ENCODE measurements at regions not wholly inside any gene's neighbourhood (a gene's known extent, or its start where the extent isn't known, plus 50 kb on each side); places are given as distances from the start of the nearest gene placed in this dataset.

DNA sequence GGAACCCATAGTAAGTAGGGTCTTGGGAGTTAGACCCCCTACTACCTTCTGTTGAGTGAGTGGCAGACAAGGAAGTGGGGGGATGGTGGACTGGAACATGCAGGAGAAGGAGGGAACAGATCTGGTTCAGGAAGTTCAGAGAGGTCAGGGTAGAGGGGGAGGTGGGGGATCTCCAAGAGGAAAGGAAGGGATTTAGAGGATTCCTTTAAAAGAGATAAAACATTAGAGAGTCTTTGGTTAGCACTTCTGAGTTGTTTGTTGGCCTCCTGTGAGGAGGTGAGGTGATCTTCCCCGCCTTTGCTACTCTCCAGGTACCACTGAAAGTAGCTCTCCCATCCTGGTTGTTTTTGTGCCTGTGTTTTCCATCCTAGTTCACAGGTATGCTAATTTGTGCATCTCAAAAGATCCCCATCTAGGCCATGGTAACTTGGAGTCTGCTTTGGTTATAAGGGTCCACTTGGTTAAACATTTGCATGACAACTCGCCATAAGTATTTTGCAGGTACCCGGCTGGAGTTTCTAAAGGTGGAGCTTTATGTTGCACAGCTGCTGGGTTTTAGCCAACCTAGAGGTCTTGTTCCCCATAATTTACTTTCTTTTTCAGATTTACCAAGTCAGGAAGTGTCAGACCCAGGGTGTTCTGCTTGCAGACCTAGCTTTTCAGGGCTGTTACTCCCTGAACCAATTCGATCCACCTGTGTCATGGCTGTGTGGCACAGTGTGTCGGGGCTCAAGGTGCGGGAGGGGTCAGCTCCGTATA lies 79.3 kb upstream of the SORL1 start:
- TF ChIP-seq, protein P1, sequence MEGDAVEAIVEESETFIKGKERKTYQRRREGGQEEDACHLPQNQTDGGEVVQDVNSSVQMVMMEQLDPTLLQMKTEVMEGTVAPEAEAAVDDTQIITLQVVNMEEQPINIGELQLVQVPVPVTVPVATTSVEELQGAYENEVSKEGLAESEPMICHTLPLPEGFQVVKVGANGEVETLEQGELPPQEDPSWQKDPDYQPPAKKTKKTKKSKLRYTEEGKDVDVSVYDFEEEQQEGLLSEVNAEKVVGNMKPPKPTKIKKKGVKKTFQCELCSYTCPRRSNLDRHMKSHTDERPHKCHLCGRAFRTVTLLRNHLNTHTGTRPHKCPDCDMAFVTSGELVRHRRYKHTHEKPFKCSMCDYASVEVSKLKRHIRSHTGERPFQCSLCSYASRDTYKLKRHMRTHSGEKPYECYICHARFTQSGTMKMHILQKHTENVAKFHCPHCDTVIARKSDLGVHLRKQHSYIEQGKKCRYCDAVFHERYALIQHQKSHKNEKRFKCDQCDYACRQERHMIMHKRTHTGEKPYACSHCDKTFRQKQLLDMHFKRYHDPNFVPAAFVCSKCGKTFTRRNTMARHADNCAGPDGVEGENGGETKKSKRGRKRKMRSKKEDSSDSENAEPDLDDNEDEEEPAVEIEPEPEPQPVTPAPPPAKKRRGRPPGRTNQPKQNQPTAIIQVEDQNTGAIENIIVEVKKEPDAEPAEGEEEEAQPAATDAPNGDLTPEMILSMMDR (IDR thresholded peaks at IDR 0.05) = no peak
- TF ChIP-seq, protein P2, sequence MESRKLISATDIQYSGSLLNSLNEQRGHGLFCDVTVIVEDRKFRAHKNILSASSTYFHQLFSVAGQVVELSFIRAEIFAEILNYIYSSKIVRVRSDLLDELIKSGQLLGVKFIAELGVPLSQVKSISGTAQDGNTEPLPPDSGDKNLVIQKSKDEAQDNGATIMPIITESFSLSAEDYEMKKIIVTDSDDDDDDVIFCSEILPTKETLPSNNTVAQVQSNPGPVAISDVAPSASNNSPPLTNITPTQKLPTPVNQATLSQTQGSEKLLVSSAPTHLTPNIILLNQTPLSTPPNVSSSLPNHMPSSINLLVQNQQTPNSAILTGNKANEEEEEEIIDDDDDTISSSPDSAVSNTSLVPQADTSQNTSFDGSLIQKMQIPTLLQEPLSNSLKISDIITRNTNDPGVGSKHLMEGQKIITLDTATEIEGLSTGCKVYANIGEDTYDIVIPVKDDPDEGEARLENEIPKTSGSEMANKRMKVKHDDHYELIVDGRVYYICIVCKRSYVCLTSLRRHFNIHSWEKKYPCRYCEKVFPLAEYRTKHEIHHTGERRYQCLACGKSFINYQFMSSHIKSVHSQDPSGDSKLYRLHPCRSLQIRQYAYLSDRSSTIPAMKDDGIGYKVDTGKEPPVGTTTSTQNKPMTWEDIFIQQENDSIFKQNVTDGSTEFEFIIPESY (IDR thresholded peaks at IDR 0.05; ENCODE audit: borderline replicate concordance, low read depth) = no peak
- TF ChIP-seq YY1 (IDR thresholded peaks at IDR 0.05; ENCODE audit: low read depth) = no peak
- TF ChIP-seq, protein P3, sequence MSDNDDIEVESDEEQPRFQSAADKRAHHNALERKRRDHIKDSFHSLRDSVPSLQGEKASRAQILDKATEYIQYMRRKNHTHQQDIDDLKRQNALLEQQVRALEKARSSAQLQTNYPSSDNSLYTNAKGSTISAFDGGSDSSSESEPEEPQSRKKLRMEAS (IDR thresholded peaks at IDR 0.05; ENCODE audit: low read depth) = no peak
- TF ChIP-seq, protein P4, sequence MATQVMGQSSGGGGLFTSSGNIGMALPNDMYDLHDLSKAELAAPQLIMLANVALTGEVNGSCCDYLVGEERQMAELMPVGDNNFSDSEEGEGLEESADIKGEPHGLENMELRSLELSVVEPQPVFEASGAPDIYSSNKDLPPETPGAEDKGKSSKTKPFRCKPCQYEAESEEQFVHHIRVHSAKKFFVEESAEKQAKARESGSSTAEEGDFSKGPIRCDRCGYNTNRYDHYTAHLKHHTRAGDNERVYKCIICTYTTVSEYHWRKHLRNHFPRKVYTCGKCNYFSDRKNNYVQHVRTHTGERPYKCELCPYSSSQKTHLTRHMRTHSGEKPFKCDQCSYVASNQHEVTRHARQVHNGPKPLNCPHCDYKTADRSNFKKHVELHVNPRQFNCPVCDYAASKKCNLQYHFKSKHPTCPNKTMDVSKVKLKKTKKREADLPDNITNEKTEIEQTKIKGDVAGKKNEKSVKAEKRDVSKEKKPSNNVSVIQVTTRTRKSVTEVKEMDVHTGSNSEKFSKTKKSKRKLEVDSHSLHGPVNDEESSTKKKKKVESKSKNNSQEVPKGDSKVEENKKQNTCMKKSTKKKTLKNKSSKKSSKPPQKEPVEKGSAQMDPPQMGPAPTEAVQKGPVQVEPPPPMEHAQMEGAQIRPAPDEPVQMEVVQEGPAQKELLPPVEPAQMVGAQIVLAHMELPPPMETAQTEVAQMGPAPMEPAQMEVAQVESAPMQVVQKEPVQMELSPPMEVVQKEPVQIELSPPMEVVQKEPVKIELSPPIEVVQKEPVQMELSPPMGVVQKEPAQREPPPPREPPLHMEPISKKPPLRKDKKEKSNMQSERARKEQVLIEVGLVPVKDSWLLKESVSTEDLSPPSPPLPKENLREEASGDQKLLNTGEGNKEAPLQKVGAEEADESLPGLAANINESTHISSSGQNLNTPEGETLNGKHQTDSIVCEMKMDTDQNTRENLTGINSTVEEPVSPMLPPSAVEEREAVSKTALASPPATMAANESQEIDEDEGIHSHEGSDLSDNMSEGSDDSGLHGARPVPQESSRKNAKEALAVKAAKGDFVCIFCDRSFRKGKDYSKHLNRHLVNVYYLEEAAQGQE (IDR thresholded peaks at IDR 0.05; ENCODE audit: low read depth, low read length) = no peak
- no peak for TF ChIP-seq RAD21 (IDR thresholded peaks at IDR 0.05; ENCODE audit: low read length)
- TF ChIP-seq TEAD4 (IDR thresholded peaks at IDR 0.05; ENCODE audit: borderline replicate concordance, insufficient read depth) = no peak
- no peak for TF ChIP-seq EP300 (IDR thresholded peaks at IDR 0.05; ENCODE audit: borderline replicate concordance in 1 of 2, low read depth in 1 of 2, low read length in 1 of 2)
- TF ChIP-seq MXI1 (IDR thresholded peaks at IDR 0.05; ENCODE audit: low read depth, low read length) = no peak
- no peak for TF ChIP-seq TCF12 (IDR thresholded peaks at IDR 0.05)
- no peak for TF ChIP-seq POLR2AphosphoS5 (IDR thresholded peaks at IDR 0.05; ENCODE audit: low read depth, low read length)
- no peak for TF ChIP-seq RCOR1 (IDR thresholded peaks at IDR 0.05; ENCODE audit: low read length)

All from SK-N-SH (cell line).